Mucosa of descending colon (tissue), 3 donors: ENCODE measurements at regions not wholly inside any gene's neighbourhood (a gene's known extent, or its start where the extent isn't known, plus 50 kb on each side); places are given as distances from the start of the nearest gene placed in this dataset.

Source experiments
- ATAC-seq: fragments of 200-7000 bp; cut with Tn5 transposase; one replicate; pipeline ENCODE4 v1.9.1; 2020; ENCODE audit warnings: mild to moderate bottlenecking, moderate library complexity
- DNase-seq, 3 donors: peaks; one replicate each; pipeline ENCODE4 v3.0.0-alpha.2; 2020
- H3K36me3 ChIP-seq: fragments of 200-600 bp; one replicate; pipeline ENCODE4 v1.8.0; 2021; ENCODE audit warnings: low read depth, mild to moderate bottlenecking
- H3K4me1 ChIP-seq: fragments of 200-600 bp; one replicate; pipeline ENCODE4 v1.8.0; 2021; ENCODE audit warnings: low read depth, mild to moderate bottlenecking
- H3K4me3 ChIP-seq: fragments of 200-600 bp; one replicate; pipeline ENCODE4 v1.8.0; 2021; ENCODE audit warnings: mild to moderate bottlenecking
- H3K9me3 ChIP-seq: fragments of 200-600 bp; one replicate; pipeline ENCODE4 v1.8.0; 2021; ENCODE audit warnings: mild to moderate bottlenecking
- CTCF ChIP-seq: fragments of 200-600 bp; IDR thresholded peaks from one replicate; pipeline ENCODE4 v1.8.0; 2022; ENCODE audit warnings: antibody characterized with exemption, mild to moderate bottlenecking
- intact Hi-C, 2 donors: fragments of 100-400 bp; cut with DNase I in 1 of 2; cut with micrococcal nuclease in 1 of 2; formaldehyde crosslinking; loops; one replicate each; pipeline versions ENCODE4 v1.11.0 to v1.11.1; 2022; cut with DNase I, micrococcal nuclease
- donor health status: DM: no; HTN: no; CAD: no; lungs with moderate emphysema.
- donor health status: DM: no; HTN: no; CAD: no.
- donor health status: DM: no; HTN: yes; CAD: no.

GRCh38 chr9:30504502-30504905, 1879.9 kb upstream of the ACO1 start:
- no peak for TF ChIP-seq CTCF
- intact Hi-C loops, result no loop called here
- ATAC-seq, result no peak
- no peak for DNase-seq
- H3K4me3 ChIP-seq, result no peak overlapping the region
- no peaks in the 10 kb centered on the region for H3K9me3 ChIP-seq
- H3K4me1 ChIP-seq, result no peaks in the 10 kb centered on the region
- no peaks in the 10 kb centered on the region for H3K36me3 ChIP-seq

- Histone ChIP-seq H3K4me3 (no peak overlapping the region), H3K4me1 (no peaks in the 10 kb centered on the region), H3K9me3 (no peaks in the 10 kb centered on the region), H3K36me3 (no peaks in the 10 kb centered on the region)
- ATAC-seq (no peak), DNase-seq (no peak)
- intact Hi-C loops, result no loop called here
- no peak for TF ChIP-seq CTCF
Measured at GRCh38 chr9:30505311-30505710, 1879.1 kb upstream of the ACO1 start.

GRCh38 chr9:30506749-30507148, 1877.7 kb upstream of the ACO1 start:
- no peaks in the 10 kb centered on the region for H3K36me3 ChIP-seq
- no peaks in the 10 kb centered on the region for H3K9me3 ChIP-seq
- ATAC-seq (no peak), DNase-seq (no peak)
- intact Hi-C loops, result no loop called here
- no peak overlapping the region for H3K4me3 ChIP-seq
- TF ChIP-seq CTCF, result no peak
- no peaks in the 10 kb centered on the region for H3K4me1 ChIP-seq

GRCh38 chr9:30507166-30507565, 1877.3 kb upstream of the ACO1 start:
- no peak for TF ChIP-seq CTCF
- H3K4me1 ChIP-seq, result no peaks in the 10 kb centered on the region
- intact Hi-C loops, result no loop called here
- H3K9me3 ChIP-seq, result no peaks in the 10 kb centered on the region
- DNase-seq, result no peak
- no peak overlapping the region for H3K4me3 ChIP-seq
- ATAC-seq, result no peak
- H3K36me3 ChIP-seq, result no peaks in the 10 kb centered on the region

GRCh38 chr9:30511666-30512065, 1872.8 kb upstream of the ACO1 start:
- Histone ChIP-seq H3K9me3 (no peaks in the 10 kb centered on the region), H3K4me3 (no peak overlapping the region), H3K36me3 (no peaks in the 10 kb centered on the region), H3K4me1 (no peaks in the 10 kb centered on the region)
- intact Hi-C loops, result no loop called here
- no peak for TF ChIP-seq CTCF
- no peak for ATAC-seq
- no peak for DNase-seq

- no peak for ATAC-seq
- no peak for TF ChIP-seq CTCF
- H3K36me3 ChIP-seq, result no peaks in the 10 kb centered on the region
Measured at GRCh38 chr9:30519166-30519565, 1865.3 kb upstream of the ACO1 start.

More at GRCh38 chr9:30519166-30519565, 1865.3 kb upstream of the ACO1 start:
- no peaks in the 10 kb centered on the region for H3K9me3 ChIP-seq
- no peak for DNase-seq
- H3K4me3 ChIP-seq, result no peak overlapping the region
- no peaks in the 10 kb centered on the region for H3K4me1 ChIP-seq
- intact Hi-C loops, result no loop called here
